NCI-H748 treated with DMSO at 0.1 percent for 48 hours (cell line): ENCODE measurements at regions not wholly inside any gene's neighbourhood (a gene's known extent, or its start where the extent isn't known, plus 50 kb on each side); places are given as distances from the start of the nearest gene placed in this dataset.
"Not testable (repeated sequence)": the region's sequence is repeated elsewhere in the genome, so short reads cannot be mapped to it uniquely, and the experiment has no call there.

Experiments
- DNase-seq: peaks from one replicate; lab custom pipeline; 2025; lab: John Stamatoyannopoulos, UW

DNA sequence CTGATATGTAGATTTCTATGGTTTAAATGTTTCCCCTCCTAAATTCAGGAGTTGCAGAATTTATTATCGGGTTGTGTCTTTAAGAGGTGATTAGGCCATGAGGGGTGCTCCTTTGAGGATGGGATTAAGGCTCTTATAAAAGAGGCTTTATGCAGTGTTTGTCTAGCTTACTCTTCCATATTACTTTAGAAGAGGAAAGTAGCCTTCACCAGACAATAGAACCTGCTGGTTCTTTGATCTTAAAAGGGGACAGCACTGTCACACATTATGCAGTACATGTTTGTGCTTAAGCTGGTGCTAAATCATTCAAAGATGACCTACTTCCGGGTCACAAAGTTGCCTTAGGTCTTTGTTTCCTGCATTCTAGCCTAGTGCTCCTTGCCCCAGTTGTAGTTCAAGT, 81.0 kb downstream of the CPXCR1 start:
- DNase-seq, result no peak

GRCh38 chrX:88830111-88830510, 83.1 kb downstream of the CPXCR1 start:
- DNase-seq, result no peak

DNA sequence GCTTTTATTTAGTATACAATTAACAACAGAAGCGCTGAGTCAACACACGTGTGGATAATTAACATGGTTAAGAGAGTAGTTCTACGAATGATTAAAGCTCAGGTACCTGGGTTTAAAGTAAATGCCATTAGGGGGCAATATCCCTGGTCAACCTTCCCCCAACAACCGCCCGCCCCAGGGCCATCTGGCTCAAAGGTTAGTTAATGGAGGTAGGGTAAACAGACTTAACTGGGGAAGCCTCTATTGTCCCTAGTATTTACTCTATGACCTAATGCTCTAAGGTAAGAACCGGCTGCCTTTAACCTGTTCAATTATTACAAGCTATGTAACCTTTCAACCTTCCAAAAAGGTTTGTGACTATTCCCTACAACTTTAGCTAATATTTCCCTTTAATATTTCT, 90.7 kb downstream of the CPXCR1 start:
- DNase-seq, result peak; percentile 23

DNA sequence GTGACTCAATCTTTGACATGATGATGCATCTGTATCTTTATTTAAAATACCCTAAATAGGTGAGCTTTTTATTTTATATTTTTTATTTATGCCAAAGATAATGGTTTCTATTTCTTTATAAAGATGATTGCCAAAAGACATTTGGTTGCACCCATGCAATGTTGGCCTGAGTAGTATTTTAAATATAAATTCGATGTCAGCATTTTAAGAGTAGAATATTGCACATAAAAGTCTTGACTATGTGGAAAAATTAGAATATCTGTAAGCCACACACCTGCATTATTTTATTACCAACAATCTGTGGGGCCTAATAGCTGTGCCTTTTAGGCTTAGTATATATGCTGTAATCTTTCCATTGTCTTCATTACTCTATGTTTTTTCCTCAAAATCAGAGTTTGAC, 91.4 kb downstream of the CPXCR1 start:
- no peak for DNase-seq

DNA sequence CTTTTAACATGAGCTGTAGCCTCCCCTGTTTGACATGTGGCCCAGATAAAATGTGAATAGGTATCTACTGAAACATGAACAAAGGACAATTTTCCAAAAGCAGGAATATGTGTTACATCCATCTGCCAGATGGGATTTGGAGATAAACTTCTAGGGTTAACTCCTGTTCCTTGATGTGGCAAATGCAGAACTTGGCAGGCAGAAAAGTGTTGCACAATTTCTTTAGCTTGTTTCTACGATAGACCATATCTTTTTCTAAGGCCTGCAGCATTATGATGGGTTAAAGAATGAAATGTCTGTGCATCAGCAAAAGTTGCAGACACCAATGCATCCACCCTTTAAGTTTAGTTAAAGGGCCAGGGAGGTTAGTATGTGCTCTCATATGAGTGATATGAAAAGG, 96.8 kb downstream of the CPXCR1 start:
- DNase-seq, result not testable (repeated sequence)

DNA sequence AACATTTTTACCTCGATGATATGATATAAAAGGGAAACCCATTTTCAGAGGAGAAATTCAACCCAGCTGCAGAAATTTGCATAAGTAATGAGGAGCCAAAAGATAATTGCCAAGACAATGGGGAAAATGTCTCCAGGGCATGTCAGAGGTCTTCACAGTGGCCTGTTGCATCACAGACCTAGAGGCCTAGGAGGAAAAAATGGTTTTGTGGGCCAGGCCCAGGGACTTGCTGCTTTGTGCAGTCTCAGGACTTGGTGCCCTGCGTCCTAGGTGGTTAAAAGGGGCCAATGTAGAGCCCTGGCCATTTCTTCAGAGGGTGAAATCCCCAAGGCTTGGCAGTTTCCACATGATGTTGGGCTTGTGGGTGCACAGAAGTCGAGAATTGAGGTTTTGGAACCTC, 106.9 kb downstream of the CPXCR1 start:
- DNase-seq, result no peak

- DNase-seq, result no peak
These were observed 116.7 kb downstream of the CPXCR1 start for GRCh38 chrX:88863726-88864125.

GRCh38 chrX:88865634-88866033, 118.6 kb downstream of the CPXCR1 start:
- no peak for DNase-seq

DNA sequence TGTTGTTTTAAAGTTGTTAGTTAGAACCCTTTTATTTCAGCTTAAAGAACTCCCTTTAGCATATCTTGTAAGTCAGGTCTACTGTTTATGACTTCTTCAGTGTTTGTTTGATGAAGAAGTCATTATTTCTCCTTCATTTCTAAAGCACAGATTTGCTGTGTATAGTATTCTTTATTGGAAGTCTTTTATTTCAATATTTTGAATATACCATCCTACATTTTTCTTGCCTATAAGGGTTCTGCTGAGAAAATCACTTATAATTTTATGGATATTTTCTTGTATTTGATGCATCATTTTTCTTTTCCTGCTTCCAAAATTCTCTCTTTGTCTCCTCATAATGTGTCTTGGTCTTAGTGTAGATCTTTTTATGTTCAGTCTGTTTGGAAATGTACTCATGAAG, 134.5 kb downstream of the CPXCR1 start:
- DNase-seq, result no peak

GRCh38 chrX:88883200-88883599, 136.2 kb downstream of the CPXCR1 start:
- DNase-seq, result no peak

GRCh38 chrX:88886908-88887307, 139.9 kb downstream of the CPXCR1 start:
- no peak for DNase-seq

DNA sequence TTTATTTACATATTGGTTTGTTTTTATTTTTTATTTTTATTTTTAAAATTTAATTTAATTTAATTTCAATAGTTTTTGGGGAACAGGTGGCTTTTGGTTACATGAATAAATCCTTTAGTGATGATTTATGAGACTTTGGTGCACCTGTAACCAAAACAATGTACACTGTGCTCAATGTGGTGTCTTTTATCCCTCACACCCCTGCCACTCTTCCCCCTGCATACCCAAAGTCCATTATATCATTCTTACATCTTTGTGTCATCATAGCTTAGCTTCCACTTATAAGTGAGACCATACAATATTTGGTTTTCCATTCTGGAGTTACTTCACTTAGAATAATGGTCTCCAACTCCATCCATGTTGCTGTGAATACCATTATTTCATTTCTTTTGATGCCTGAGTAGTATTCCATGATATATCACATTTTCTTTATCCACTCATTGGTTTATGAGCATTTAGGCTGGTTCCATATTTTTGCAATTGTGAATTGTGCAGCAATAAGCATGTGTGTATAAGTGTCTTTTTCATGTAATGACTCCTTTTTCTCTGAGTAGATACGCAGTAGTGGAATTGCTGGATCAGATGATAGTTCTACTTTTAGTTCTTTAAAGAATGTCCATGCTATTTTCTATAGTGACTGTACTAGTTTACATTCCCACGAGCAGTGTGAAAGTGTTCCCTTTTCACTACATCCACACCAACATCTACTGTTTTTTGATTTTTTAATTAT, 157.1 kb downstream of the CPXCR1 start:
- DNase-seq, result no peak

DNA sequence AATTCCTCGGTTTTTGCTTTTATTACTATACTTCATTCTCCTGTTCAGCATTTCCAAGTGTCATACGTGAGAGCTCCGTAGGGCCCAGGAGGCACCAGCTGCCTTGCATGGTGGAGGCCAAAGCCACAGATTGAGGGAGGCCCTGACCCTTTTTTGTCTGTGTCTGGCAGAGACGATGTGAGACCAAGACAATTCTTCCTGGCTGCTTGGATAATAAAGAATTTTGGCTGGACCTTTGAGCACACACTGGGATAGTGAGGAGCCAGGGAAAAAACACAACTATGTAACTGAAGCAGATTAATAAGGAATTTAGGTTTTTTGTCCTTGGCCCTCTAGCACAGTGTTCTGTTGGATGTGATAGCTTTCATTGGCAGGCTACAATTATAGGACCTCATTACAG, 161.0 kb downstream of the CPXCR1 start:
- DNase-seq, result no peak

GRCh38 chrX:88937616-88938015, 190.6 kb downstream of the CPXCR1 start:
- DNase-seq, result no peak

DNA sequence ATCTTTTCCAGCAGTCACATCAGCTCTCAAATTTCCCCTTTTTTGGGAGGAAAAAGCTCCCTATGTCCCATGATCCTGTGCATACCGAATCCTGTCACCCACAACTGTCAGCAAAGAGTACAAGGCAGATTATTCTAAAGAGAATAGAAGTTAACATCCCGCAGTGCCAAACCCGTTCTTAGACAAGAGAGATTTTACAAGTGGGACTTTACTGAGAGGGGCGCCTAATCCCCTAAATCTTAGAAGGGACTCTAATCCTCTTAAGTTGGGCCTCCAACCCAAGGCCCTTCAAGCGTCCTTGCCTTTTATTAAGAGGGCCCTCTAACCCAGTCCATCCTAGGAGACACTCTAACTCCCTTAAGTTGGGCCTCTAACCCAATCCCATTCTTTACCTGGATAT, 193.9 kb downstream of the CPXCR1 start:
- no peak for DNase-seq

DNA sequence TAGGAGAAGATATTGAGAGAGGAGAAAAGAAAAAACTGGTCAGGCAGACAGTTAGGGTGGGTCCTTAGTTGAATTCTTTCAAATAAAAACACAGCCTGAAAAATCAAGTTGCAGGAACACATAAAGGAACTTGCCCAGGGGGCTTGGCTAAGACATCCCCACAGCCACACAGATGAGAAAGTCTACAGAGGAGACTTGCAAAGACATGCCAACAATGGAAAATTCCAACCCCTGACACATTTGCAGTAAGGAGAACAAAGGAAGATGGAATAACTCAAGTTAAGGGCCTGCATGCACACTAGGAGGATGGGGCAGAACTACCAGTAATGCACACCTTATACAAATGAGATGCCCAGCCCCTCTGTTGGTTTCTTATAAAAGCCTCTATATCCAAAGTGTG, 197.6 kb downstream of the CPXCR1 start:
- DNase-seq, result no peak

GRCh38 chrX:88956059-88956458, 209.0 kb downstream of the CPXCR1 start:
- not testable (repeated sequence) for DNase-seq

DNA sequence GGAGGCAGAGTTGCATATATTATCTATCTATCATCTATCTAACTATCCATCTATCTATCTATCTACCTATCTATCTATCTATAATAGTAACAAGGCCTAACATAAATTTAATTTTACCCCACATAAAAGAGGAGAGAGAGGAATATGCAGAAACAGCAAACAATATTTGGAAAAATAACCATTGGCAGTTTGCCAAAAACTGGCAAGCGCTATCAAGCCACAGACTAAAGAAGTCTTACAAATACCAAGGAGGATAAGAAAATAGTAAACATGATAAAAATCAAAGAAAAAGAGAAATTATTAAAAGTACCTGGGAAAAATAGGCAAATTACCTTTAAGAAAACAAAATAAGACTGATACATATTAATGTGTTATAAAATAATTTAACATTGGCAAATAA, 230.8 kb downstream of the CPXCR1 start:
- DNase-seq, result no peak

DNA sequence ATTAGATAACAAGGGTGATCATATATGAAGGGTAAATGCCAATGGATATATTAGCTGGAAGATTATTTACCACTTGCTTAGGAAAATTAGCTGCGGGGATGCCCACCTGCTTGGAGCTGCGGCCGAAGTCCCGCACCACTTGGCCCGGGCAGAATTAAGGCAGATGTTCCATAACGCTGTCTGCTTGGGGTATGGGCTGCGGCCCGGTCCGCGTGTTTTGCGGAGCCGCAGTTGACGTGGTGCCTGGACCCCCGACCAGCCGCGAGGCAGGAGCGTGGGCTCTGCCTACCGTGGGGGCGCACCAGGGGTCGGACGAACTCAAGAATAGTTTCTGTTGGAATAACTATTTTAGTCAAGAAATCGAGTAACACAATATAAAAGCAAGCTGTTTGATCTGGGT, 235.2 kb downstream of the CPXCR1 start:
- no peak for DNase-seq

GRCh38 chrX:88982933-88983332, 235.9 kb downstream of the CPXCR1 start:
- no peak for DNase-seq

DNA sequence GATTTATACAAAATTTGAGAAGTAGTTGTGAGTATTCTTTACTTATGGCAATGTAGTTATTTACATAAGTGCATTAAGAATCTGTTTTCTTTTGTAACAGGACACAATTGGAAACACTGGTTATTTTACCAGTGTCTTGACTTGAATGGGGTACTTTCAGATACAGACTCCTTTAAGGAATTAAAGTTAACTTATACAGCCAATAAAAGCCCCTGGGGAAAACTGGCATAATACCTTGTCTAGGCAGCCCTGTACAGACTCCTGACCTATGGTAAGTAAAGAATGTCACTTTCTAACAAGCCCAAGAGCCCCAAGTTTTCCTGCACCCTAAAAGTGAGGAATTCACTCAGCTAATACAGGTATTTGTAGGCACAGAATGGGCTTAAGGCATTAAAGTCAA, 241.8 kb downstream of the CPXCR1 start:
- no peak for DNase-seq

DNA sequence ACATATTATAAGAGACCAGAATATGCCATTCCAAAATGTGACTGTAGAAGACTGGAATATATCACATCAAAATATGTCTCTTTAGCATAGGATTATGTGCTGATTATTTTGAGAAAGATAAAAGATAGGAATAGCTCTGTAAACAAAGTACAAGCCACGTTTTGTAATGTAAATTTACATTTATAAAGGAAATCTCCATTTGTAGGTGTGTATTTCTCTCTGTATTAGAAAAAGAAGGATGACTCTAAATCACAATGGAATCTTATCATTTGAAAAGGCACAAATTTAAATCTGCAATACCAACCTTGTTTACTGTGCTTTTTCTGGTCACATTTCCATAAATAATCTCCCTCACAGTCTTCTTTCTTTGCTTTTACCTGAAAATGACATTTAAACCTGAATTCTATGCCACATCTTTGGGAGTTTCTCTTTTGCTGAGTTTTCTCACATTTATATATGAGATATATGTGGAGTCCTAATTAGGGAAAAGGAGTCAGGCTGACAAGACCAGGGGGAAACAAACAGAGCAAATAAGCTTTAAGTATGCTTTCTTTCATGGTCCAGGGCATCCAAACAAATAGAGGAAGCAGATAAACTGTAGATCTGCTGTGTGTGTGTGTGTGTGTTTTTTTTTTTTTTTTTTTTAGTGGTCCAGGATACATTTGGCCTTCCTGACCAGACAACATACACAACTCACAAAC, 244.0 kb downstream of the CPXCR1 start:
- no peak for DNase-seq

DNA sequence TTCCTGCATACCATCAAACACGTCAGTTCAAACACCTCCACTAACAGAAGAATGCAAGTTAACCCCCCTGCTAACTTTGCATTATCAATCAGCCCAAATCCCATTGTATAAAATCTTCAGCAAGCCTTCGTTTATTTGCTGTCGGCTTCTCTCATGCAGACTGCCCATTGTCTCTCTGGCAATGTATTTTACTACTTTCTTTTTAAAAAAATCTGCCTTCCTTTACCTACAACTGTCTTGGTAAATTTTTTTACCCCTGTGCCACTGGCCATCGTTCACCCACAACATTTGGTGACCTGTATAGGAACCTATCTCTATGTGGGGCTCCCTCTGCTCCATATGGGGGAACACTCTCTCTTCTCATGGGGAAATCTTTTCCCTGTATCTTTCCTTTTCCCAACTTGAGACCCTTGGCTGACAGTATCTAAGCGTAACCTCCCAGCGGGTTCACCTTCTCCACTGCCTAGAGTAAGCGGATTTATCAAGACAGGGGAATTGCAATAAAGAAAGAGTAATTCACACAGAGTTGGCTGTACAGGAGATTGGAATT, 244.6 kb downstream of the CPXCR1 start:
- DNase-seq, result no peak

GRCh38 chrX:89021964-89022363, 274.9 kb downstream of the CPXCR1 start:
- no peak for DNase-seq
